Stimulated activated CD4-positive, alpha-beta T cell treated with anti-CD3 and anti-CD28 coated beads, TNF-alpha, amount 100 ng/mL, for 4 hours (primary cell): ENCODE measurements at regions not wholly inside any gene's neighbourhood (a gene's known extent, or its start where the extent isn't known, plus 50 kb on each side); places are given as distances from the start of the nearest gene placed in this dataset.

Source experiments
- DNase-seq, 3 experiments: peaks; one replicate each; pipeline ENCODE4 v3.0.0-alpha.2; 2020; ENCODE audit warnings: low read depth in 3 of 3

DNA sequence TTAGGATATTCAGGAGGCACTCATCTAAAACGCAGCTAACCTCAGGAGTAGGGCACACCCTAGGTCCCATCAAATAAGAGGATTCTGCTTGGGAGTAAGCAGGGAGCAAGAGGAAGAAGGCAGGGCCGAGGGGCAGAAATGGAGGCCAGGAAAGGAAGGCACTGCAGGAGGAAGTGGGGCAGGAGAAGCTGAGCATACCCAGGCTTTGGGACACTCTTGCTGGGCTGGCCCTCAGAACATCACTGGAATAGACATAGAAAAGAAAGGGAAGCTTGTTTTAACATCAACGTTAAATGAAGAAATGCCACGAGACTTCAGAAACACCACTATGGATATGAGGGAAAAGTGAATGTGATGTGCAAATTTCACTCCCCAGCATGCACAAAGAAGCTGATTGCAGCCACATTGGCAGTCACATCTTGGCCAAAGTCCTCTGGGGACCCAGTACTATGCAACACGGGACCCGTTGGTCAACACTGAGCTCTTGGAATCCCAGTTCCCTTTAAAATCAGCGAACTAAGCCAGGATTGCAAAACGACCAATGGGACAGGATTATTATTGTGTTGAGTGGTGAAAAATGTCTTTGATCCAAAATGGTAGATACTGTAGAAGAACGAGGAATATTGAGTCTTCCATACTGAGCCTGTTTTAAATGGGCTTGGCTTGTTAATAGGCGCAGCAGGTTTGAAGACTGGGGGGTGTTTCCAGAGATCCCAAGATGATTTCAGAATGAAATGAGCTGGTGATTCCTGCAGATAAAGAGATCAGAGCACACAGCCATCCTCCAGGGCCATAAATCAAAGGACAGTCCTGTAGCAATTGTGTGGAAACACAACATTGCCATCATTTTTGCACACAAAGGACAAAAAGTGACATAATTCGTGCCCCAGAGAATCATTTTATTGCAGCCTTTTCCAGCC lies 152.4 kb downstream of the TOMM20 start:
- no peak for DNase-seq

DNA sequence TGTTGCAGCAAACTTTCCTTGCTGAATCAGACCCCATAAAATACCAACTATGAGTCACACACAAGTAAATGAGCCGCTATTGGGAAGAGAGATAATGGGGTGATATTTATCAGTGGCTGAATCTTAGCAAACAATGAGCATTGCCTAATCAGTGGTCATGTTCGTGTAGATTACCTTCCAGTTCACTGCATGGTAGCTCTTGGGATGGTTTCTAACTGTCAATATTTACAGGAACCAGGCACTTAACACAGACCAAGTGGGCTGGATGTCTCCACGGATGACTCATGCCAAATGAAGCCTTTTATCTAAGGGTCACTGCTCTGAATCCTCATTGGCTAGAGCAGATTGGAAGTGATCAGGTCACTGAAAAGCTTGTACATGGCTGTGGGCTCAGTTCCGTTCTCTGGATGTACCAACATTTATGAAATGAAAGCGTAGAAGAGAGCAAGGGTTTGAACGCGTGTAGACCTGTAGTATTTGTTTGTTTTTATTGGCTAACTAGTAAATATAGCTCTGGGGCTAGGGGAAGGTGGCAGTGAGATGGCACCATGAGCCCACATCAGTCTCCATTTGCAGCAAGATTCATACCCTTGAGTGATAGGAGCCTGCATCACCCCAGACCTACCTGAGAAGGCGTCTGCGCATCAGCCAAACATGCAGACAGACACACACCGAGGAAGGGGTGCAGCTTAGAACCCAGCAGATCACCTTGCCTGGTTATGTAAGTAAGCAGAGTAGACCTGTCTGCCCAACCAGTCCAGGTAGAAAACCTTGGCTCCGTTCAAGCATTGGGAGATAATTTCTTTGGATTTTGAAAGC lies 153.3 kb downstream of the TOMM20 start:
- DNase-seq = no peak

DNA sequence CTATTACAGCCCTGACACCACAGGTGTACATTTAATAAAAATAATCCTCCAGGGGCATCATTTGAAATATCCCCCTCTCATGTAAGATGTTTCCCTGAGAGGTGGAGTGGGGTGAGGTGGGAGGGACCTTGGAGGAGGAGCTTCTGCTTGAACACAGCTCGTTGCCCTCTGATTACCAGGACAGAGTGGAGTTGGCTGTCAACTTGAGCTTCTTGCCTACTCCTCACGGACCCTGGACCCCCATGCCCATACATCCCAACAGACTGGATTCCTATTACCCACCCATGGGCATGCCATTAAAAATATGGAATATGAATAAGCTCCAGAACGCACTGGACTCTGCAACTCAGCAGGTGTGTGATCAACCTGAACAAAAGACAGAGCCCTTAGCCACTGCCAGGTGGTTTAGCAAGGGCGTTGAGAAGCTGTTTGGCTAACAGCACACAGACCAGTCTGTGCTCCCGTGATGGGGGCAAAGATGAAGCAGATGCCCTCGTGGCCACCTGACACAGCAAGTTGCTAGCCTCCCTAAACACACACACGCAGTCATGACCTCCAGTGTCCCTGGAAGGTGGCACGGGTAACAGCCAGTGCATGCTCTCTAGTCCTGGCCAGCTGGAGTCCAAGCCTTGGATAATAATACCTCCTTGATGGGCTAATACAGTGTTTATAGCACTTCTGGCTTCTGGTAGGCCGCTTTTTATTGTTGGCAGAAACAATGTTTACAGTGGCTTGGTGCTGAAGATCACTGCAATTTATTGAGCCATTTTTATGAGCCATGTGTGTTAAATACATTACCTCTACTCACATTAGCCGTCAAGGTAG lies 155.0 kb downstream of the TOMM20 start:
- DNase-seq = no peak

- DNase-seq = no peak
Measured at GRCh38 chr1:234972411-234973191, 156.0 kb downstream of the TOMM20 start.

DNA sequence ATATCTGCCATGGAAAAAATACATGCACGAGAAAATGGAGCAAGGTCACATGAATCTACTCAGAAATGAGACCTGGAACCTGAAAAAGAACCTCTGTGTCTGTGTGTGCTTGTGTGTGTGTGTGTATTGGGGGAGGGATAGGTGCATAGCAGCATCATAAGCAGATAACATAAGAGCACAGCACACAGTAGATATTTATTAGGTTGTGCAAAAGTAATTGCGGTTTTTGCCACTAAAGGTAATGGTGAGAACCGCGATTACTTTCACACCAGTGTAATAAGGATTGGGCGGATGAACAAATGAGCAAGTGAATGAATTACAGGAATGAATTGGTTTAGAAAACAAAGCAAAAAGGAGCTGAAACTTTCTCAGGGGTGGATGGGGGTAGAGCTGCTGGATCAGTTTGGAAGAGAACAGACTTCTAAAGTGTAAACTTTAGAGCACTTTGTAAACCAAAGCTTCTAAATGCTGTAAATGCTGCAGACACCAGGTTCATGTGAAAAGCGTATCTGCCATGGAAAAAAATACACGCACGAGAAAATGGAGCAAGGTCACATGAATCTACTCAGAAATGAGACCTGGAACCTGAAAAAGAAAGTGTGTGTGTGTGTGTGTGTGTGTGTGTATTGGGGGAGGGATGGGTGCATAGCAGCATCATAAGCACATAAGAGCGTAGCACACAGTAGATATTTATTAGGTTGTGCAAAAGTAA lies 156.9 kb downstream of the TOMM20 start:
- DNase-seq = no peak

- no peak for DNase-seq
Measured at GRCh38 chr1:234970731-234971476, 157.7 kb downstream of the TOMM20 start.

- no peak for DNase-seq
Measured at GRCh38 chr1:234970401-234970730, 158.3 kb downstream of the TOMM20 start.

- no peak for DNase-seq
Measured at GRCh38 chr1:234969581-234970400, 158.8 kb downstream of the TOMM20 start.

DNA sequence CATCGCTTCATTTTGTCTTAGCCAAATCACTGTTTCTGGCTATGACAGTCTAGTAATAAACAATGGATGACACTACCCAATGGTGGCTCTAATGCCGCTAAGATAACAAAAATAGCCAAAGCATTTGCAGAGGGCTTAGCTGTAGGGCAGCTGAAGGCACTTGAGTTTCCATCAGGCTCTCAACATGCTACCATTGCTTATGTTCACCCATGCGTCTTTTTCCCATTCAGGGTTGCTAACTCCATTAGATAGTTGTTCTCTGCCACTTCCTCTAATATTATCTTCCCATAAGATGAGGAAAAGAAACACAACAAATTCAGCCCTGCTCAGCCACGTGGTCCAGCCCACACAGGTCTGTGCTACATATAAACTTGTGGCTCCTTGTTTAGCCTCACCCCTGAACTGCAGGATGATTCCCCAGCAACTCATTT lies 159.6 kb downstream of the TOMM20 start:
- DNase-seq = no peak

- no peak for DNase-seq
Measured at GRCh38 chr1:234968451-234968850, 160.2 kb downstream of the TOMM20 start.

GRCh38 chr1:234967121-234967520 lies 161.5 kb downstream of the TOMM20 start:
- no peak for DNase-seq

DNA sequence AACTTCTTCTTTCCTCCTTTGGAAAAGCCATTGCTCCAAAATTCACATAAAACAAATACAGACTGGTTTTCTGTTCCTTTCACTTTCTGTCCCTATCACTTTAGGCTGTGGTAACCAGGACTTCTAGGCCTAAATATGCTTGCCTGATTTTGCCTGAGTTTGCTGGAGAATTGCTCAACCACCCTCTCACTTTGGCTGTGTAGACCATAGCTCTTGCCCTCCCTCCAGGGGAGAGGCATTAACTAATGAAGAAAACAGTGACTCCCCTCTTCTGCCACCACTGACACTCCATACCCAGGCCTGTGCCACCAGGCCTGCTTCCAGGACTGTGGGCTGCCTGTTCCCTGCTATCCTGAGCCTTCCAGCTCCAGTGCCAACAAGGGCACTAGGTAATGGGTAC lies 163.5 kb downstream of the TOMM20 start:
- no peak for DNase-seq

GRCh38 chr1:234963904-234964702 lies 164.5 kb downstream of the TOMM20 start:
- DNase-seq = no peak

DNA sequence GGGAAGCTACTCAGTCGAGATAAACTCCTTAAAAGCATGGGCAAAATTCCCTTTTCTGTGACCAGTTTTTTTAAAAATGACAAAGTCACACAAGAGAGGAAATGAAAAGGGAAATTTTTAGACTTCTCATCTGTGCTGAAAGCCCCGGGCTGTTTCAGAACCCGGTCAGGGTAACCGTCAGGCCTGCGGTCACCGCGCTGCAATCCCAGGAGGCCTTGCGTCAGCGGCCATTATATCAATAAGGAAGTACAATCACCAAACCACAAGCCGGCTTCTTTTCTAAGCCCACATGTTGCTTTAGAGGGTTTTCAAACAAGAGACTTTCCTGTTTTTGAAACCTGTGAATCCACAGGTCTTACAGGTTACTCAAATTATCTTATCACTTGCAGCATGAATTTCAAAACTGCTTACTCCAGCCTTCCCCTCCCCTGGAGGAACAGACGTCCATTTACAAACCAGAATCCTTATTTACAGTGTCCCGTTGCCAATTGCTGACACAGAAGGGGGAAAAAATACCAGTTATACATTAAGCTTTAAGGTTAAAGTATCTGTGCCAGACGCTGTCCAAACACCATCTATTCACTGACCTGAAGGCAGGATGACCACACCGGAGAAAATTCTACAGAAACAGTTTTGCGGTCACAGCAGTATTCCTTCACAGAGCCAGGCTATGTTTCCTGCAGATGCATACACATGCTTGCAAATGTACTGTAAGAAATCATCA lies 165.3 kb downstream of the TOMM20 start:
- DNase-seq = peak; percentile 67 to 77 (median 71)

GRCh38 chr1:234962340-234962989 lies 166.2 kb downstream of the TOMM20 start:
- no peak for DNase-seq

- DNase-seq = no peak
Measured at GRCh38 chr1:234961456-234962339, 166.9 kb downstream of the TOMM20 start.
